ENCODE measurements at regions not wholly inside any gene's neighbourhood (a gene's known extent, or its start where the extent isn't known, plus 50 kb on each side); places are given as distances from the start of the nearest gene placed in this dataset.
"Not testable (repeated sequence)": the region's sequence is repeated elsewhere in the genome, so short reads cannot be mapped to it uniquely, and the experiment has no call there.

DNA sequence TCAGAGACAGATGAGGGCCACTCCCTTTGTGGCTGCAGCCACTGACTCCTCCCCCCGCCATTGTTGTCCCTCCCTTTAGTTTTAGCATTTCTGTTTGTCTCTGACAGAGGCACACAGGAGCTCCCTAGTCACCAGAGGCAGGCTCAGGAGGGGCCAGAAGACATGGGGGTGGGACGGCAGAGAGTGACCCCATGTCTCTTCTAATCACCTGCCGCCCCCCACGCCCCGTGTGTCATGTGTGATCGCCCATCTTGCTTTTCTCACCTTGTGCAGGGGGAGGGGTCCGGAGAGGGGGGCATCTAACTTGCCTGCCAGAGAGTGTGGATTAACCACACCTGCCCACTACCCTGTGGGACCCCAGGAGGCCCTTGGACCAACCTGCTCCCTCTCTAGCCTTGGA is 246.7 kb upstream of the TP53TG3C start:
- DNase-seq (ENCODE audit: low read depth in 2 of 2) = not testable (repeated sequence)

DNA sequence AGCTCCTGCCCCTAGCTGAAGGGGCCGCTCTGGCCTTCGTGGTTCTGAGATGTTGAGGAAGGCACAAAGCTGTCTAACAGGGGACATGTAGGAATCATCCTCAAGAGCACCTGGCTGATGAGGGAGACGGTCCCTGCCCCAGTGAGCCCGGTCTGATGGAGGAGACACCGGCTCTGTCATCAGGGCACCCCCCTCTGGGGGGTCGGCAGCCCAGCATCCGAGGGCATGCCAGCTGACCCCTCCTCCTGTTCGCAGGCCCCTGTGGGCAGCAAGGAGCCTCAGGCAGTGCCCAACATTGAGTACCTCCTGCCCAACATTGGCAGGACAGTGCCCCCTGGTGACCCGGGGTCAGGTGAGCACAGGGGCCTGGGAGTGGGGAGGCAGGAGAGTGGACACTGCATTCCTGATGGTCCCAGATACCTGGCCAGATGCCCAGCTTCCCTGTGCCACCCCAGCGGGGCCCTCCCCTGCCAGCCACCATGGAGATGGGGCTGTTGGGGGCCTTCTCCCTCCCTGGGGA is 247.9 kb upstream of the TP53TG3C start:
- DNase-seq (ENCODE audit: low read depth in 2 of 2) = not testable (repeated sequence)

- not testable (repeated sequence) for DNase-seq (ENCODE audit: low read depth in 2 of 2)
Measured at GRCh38 chr16:32945311-32945710, 248.7 kb upstream of the TP53TG3C start.

DNA sequence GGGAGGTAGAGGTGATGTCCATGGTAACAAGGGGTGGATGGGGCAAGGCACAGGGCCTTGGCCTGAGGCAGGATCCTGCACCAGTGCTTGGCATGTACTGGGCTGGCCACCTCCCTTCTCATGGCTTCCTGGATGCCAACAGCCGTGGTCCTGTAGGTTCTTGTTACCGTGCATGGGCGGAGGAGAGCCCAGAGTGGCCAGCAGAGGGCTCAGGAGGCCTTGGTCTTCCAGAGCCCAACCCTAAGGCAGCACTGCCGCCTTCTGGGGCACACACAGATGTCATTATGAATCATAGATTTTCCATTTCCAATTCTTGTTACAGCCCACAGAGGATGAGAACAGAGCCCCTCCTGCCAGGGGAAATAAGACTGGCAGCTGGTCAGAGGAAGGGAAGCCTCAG is 254.2 kb upstream of the TP53TG3C start:
- not testable (repeated sequence) for DNase-seq (ENCODE audit: low read depth in 2 of 2)

GRCh38 chr16:32937929-32938328 is 256.1 kb upstream of the TP53TG3C start:
- not testable (repeated sequence) for DNase-seq (ENCODE audit: low read depth in 2 of 2)

DNA sequence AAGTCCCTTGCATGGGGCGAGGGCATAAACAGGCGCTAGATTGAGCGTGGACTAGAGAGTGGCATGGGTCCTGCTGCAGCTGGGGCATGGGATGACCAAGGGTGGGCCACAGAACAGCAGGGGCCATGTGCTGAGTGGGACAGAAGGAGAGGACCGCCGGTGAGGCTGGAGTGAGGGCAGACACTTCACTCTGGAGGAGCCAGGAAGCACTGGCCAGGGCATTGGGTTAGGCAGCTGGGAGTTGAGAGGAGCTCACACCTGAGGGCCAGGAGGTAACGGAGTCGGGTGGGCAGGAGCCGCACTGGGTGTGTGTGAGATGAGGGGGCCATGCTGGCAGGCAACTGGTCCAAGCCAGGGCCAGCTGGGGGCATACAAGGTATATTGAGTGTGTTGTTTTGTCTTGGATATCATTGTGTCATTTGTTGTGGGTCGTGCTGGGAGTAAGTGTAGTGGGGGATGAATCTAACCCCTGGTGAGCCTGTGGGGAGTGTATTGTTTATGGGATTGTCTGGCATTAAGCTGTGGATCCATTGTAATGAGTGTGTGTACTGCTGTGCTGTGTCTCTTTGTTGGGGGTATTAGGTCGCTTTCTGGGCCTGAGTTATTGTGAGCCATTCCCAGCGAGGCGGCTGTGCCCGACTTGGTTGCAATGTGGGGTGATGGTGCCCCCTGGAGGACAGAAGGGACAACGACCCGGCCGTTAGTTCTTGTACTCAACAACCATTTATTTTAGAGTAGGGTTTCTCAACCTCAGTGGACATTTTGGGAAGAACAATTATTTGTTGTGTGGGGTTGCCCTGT is 256.5 kb upstream of the TP53TG3 start:
- peak in 1 of 2 donors; percentile 25 for DNase-seq (ENCODE audit: low read depth in 2 of 2)

- DNase-seq (ENCODE audit: low read depth in 2 of 2) = not testable (repeated sequence)
Measured at GRCh38 chr16:32925192-32925591, 249.2 kb upstream of the TP53TG3 start.

DNA sequence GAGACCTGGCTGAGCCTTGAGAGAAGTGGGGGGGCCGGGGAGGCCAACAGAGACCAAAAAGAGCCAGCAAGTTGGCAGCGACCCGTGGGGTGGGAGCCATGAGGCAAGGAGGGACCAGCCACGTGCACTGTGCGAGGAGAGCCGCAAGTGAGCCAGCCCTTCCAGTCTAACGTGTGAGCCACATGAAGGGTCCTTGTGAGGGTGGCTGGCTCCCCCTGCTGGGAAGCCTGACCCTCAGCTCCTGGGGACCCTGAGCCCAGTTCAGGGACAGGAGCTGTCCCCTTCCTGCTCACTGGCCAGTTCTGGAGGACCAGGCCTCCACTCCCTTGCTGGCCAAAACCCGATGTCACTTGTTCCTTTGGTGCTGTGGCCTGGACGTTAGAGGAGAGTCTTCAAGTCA is 246.6 kb upstream of the TP53TG3 start:
- DNase-seq (ENCODE audit: low read depth in 2 of 2) = not testable (repeated sequence)

DNA sequence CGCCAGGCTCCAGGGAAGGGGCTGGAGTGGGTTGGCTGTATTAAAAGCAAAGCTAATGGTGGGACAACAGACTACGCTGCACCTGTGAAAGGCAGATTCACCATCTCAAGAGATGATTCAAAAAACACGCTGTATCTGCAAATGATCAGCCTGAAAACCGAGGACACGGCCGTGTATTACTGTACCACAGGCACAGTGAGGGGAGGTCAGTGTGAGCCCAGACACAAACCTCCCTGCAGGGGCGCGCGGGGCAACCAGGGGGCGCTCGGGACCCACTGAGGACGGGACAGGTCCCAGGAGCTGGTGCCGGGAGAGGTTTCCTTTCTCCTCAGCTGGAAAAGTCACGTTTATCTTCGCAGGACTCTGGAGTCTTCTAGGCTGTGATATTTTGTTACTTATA is 239.4 kb upstream of the TP53TG3 start:
- DNase-seq (ENCODE audit: low read depth in 2 of 2) = not testable (repeated sequence)

DNA sequence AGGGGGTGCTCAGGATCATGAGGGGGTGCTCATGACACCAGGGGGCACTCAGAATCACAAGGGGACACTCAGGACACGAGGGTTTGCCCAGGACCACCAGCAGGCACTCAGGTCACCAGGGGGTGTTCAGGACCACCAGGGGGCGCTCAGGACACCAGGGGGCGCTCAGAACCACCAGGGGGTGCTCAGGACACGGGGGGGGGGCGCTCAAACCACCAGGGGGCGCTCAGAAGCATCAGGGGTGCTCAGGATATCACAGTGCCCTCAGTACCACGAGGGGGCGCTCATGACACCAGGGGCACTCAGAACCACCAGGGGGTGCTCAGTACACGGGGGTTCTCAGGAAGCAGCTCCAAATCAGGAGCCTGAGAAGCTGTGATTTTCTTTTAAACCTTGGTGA is 221.8 kb upstream of the TP53TG3 start:
- peak; percentile 30 to 68 for DNase-seq (ENCODE audit: low read depth in 2 of 2)

GRCh38 chr16:32885392-32885791 is 209.4 kb upstream of the TP53TG3 start:
- not testable (repeated sequence) for DNase-seq (ENCODE audit: low read depth in 2 of 2)

- not testable (repeated sequence) for DNase-seq (ENCODE audit: low read depth in 2 of 2)
Measured at GRCh38 chr16:32884556-32884955, 208.6 kb upstream of the TP53TG3 start.

DNA sequence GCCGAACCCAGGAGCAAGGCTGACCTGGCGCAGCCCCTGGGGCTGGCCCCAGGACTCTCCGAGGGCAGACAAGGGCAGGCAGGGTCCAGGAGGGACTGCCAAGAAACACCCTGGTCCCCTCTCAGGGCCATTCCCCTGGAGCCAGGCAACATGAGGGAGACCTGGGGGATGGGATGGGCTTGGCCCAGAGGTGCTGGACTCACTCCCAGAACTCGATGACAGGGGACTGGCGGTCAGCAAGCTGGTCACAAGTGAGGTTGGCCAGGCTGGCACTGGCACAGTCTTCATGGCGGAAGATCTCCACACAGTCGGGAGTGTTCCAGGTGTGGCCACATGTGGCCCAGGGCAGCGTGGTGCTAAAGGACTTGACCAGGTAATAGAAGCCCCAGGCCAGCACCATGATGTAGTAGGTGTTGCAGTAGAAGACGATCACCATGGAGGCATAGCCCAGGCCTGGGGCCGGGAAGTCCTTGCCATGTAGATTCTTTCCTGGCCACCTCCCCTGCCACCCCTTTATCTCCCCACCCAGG is 206.4 kb upstream of the TP53TG3 start:
- DNase-seq (ENCODE audit: low read depth in 2 of 2) = not testable (repeated sequence)

DNA sequence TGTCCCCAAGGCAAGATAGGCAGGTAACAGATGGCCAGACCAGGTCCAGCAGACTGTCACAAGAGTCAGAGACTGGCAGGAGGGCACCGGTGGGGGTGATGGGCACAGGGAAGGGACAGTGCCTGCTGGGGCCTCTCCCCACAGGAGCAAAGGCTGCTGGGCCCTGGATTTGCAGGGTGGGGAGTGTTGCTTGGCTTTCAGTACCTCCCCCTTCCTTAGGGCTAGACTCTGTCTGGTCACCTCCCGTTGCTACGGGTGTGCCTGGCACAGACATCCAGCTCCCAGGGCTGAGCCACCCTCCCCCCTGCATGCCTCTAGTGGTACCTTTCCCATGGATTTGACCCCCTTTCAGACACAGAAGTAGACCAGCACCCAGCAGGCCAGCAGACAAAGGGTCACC is 205.7 kb upstream of the TP53TG3 start:
- not testable (repeated sequence) for DNase-seq (ENCODE audit: low read depth in 2 of 2)

DNA sequence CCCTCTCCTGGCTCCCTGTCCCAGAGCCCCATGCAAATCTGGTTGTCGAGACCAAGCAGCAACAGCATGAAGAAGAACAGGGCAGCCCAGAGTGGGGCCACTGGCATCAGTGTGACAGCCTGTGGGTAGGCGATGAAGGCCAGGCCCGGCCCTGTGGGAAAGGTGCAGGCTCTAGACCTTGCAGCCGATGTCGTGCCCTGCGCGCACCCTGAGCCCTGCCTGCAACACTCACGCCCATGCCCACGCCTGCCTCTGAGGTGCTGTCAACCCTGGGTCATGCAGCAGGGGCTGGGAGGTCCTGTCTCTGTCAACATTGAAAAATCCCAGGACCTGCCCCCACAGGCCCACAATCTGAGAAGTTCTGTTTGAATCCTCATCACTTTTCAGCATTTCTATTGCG is 204.0 kb upstream of the TP53TG3 start:
- DNase-seq (ENCODE audit: low read depth in 2 of 2) = not testable (repeated sequence)

DNA sequence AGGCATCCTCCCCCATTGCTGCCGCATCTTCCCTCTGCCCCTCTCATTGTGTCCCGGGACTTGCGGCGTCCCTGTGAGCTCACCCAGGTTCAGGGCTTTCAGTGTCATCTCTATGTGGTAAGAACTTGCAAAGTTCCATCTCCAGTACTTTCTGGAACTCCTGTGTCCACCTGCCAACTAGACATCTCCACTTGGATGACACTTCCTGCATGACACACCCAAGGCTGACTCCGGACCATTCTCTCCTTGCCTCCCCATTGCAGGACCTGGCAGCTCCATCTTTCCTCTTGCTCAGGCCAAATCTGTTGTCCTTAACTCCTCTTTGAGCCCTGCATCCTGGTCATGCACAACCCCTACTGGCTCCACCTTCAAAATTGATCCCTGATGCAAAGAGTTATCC is 200.8 kb upstream of the TP53TG3 start:
- not testable (repeated sequence) for DNase-seq (ENCODE audit: low read depth in 2 of 2)

- not testable (repeated sequence) for DNase-seq (ENCODE audit: low read depth in 2 of 2)
Measured at GRCh38 chr16:32873783-32874182, 197.8 kb upstream of the TP53TG3 start.

- not testable (repeated sequence) for DNase-seq (ENCODE audit: low read depth in 2 of 2)
Measured at GRCh38 chr16:32873120-32873519, 197.2 kb upstream of the TP53TG3 start.

GRCh38 chr16:32870628-32871027 is 194.7 kb upstream of the TP53TG3 start:
- DNase-seq (ENCODE audit: low read depth in 2 of 2) = not testable (repeated sequence)

GRCh38 chr16:32868334-32868733 is 192.4 kb upstream of the TP53TG3 start:
- not testable (repeated sequence) for DNase-seq (ENCODE audit: low read depth in 2 of 2)

DNA sequence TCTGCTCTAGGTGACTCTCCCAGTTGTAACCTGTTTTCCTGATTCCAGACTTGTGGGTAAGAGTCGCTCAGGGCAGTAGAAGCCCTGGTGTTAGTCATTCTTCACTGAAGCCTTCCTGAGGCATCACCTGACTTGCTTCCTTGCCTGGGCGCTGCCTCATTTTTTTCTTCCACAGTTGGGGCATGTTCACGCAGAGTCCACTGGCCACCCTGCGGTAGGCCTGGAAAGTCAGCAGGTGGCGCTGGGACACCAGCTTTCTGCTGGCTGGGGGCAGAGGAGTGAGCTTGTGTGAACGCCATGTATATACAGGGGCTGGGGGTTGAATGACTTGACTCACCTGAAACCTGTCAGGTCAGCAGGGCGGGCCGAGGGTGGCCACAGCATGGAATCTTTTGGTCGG is 189.3 kb upstream of the TP53TG3 start:
- DNase-seq (ENCODE audit: low read depth in 2 of 2) = not testable (repeated sequence)

DNA sequence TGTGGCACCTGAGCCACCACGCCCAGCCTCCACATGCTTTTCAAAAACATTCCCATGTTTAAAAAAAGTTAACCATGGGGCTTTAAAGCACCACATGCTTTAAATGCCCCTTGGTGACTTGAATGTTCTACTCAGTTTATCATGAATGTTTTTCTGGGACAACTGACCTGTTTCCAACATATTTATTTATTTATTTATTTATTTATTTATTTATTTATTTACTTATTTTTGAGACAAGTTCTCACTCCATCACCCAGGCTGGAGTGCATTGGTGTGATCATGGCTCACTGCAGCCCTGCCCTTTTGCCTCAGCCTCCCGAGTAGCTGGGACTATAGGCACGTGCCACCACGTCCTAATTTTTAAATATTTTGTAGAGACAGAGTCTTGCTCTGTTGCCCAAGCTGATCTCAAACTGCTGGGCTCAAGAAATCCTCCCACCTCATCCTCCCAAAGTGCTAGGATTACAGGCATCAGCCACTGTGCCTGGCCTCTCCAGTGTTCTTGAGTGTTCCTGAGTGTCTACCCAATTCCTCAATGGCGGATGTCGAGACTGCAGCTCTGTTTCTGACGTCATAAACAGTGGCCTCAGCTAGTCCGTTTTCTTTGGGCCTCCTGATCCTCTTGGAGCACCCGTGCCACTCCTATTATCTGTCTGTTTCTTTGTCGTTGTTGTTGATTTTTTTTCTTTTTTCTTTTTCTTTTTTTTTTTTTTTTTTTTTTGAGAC is 185.7 kb upstream of the TP53TG3 start:
- DNase-seq (ENCODE audit: low read depth in 2 of 2) = not testable (repeated sequence)
